WI38 (cell line): ENCODE measurements at regions not wholly inside any gene's neighbourhood (a gene's known extent, or its start where the extent isn't known, plus 50 kb on each side); places are given as distances from the start of the nearest gene placed in this dataset.
"Not testable (repeated sequence)": the region's sequence is repeated elsewhere in the genome, so short reads cannot be mapped to it uniquely, and the experiment has no call there.

Source experiments
- H3K4me3 ChIP-seq: 2 replicates; pipeline ENCODE4 v1.5.1; 2011; ENCODE audit warnings: low read depth, mild to moderate bottlenecking, control low read depth, low read length
- TF ChIP-seq, protein P1 (sequence below): IDR thresholded peaks from 2 replicates; pipeline ENCODE4 v1.5.1; 2012; ENCODE audit warnings: low read depth, mild to moderate bottlenecking, control low read depth, low read length

DNA sequence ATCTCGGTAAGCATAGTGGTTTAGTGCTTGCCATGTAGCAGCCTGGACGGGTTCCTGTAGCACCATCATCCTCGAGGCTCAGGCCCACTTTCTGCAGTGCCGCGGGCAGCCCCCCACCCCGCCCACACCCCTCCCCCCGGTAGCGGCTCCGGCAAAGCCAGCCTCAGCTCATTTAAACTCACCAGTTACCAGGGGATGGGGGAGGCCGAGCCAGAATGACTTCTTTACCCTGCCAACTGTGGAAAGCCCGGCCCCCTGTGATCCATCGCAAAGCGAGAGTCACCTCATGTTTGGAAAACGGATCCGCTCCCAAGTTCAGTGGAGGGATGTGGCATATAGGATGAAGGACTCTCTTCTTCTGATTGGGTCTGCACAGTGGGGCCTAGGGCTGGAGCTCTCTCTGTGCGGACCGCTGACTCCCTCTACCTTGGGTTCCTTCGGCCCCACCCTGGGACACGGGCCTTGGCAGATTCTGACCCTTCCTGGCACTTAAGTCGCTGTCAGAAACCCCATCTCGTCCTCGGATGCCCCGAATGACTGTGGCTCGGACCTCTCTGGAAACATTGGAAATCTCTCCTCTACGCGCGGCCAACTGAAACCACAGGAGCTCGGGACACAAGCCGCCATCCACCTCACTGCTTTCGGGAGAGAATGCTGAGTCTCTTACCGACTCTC, 337.8 kb upstream of the DEFB115 start:
- TF ChIP-seq, protein P1, sequence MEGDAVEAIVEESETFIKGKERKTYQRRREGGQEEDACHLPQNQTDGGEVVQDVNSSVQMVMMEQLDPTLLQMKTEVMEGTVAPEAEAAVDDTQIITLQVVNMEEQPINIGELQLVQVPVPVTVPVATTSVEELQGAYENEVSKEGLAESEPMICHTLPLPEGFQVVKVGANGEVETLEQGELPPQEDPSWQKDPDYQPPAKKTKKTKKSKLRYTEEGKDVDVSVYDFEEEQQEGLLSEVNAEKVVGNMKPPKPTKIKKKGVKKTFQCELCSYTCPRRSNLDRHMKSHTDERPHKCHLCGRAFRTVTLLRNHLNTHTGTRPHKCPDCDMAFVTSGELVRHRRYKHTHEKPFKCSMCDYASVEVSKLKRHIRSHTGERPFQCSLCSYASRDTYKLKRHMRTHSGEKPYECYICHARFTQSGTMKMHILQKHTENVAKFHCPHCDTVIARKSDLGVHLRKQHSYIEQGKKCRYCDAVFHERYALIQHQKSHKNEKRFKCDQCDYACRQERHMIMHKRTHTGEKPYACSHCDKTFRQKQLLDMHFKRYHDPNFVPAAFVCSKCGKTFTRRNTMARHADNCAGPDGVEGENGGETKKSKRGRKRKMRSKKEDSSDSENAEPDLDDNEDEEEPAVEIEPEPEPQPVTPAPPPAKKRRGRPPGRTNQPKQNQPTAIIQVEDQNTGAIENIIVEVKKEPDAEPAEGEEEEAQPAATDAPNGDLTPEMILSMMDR = no peak
- no peak overlapping the region for H3K4me3 ChIP-seq

DNA sequence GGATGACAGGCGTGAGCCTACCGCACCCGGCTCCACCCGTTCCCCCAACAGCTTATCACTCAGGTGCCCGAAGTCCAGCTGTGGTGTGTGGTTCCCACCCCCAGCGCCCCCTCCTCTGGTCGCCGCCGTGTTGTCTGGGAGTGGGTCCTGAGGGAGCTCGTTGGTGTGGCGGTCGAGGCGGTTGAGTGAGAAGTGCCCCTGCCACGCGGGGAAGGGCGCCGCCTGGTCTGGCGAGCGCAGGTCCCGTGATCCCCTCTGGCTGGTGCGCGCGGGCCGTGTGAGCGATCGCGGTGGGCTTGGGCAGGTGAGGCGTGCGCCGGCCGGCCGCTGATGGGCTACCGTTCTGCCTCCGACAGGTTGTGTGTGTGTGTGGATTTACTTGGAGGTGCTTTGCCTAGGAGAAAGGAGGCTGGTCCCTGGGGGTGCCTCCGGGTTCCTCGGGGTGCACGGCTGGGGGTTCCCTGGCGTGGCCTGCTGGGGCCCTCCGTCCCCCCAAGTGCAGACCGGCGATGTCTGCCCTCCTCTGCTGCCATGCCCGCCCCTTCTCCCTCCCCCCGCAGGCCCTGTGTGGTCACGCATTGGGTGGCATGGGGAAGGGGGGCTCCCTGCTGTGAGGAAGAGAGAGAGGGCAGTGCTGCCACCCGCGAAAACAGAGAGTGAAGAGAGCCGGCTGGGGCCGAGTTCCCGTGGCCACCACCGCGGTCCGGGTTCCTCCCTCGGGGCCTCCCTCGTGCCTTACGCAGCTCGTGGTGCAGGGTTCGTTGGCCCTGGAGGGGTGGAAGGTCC, 336.0 kb upstream of the DEFB115 start:
- no peak overlapping the region for H3K4me3 ChIP-seq
- TF ChIP-seq, protein P1 = no peak

DNA sequence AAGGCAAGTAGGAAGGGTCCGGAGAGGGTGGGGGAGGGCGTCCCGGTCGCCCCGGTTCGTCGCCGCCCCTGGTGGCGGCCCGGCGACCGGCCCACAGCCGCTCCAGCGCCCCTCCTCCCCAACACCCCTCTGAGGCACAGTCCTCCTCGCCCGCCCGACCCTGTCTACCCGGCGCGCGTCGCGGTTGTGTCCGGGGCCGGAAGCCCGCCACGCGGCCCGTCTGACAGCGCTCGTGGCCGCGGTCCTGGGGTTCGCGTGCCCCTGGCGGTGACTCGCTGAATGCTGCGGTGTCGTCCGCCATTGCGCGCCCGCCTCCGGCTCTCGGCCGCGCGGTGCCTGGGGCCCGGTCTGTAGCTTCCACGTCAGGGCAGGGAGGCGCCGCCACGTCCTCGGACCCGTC, 335.3 kb upstream of the DEFB115 start:
- TF ChIP-seq, protein P1 = no peak
- H3K4me3 ChIP-seq = no peak overlapping the region

DNA sequence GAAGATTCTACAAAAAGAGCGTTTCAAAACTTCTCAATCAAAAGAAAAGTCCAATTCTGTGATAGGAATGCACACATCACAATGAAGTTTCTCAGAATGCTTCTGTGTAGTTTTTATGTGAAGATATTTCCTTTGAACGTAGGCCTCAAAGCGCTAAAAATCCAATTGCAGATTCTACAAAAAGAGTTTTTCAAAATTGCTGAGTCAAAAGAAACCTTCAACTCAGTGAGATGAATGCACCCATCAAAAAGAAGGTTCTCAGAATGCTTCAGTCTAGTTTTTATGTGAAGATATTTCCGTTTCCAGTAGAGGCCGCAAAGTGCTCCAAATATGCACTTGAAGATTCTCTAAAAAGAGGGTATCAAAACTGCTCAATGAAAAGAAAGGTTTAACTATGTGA, 319.7 kb upstream of the DEFB115 start:
- TF ChIP-seq, protein P1 = no peak
- no peak overlapping the region for H3K4me3 ChIP-seq

DNA sequence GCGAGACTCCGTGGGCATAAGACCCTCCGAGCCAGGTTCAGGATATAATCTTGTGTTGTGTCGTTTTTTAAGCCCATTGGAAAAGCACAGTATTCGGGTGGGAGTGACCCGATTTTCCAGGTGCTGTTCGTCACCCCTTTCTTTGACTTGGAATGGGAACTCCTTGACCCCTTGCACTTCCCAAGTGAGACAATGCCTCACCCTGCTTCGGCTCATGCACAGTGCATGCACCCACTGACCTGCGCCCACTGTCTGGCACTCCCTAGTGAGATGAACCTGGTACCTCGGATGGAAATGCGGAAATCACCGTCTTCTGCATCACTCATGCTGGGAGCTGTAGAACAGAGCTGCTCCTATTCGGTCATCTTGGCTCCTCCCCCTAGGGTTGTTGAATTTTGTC, 307.7 kb upstream of the DEFB115 start:
- no peak overlapping the region for H3K4me3 ChIP-seq
- TF ChIP-seq, protein P1 = no peak

DNA sequence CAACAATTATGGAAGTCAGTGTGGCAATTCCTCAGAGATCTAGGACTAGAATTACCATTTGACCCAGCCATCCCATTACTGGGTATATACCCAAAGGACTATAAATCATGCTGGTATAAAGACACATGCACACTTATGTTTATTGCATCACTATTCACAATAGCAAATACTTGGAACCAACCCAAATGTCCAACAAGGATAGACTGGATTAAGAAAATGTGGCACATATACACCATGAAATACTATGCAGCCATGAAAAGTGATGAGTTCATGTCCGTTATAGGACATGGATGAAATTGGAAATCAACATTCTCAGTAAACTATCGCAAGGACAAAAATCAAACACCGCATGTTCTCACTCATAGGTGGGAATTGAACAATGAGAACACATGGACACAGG, 306.4 kb upstream of the DEFB115 start:
- not testable (repeated sequence) for H3K4me3 ChIP-seq

DNA sequence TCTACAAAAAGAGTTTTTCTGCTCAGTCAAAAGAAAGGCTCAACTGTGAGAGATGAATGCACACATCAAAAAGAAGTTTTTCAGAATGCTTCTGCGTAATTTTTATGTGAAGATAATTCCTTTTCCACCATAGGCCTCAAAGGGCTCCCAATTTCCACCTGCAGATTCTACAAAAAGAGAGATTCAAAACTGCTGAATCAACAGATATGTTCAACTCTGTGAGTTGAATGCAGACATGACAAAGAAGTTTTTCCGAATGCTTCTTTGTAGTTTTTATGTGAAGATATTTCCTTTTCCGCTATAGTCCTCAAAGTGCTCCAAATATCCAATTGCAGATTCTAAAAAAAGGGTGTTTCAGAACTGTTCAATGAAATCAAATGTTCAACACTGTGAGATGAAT, 300.8 kb upstream of the DEFB115 start:
- not testable (repeated sequence) for H3K4me3 ChIP-seq

DNA sequence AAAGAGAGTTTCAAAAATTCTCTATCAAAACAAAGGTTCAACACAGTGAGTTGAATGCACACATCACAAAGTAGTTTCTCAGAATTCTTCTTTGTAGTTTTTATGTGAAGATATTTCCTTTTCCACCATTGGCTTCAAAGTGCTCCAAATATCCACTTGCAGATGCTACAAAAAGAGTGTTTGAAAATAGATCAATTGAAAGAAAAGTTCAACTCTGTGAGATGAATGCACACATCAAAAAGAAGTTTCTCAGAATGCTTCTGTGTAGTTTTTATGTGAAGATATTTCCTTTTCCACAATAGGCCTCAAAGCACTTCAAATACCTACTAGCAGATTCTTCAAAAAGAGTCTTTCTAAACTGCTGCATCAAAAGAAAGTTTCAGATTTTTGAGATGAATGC, 298.3 kb upstream of the DEFB115 start:
- not testable (repeated sequence) for H3K4me3 ChIP-seq

DNA sequence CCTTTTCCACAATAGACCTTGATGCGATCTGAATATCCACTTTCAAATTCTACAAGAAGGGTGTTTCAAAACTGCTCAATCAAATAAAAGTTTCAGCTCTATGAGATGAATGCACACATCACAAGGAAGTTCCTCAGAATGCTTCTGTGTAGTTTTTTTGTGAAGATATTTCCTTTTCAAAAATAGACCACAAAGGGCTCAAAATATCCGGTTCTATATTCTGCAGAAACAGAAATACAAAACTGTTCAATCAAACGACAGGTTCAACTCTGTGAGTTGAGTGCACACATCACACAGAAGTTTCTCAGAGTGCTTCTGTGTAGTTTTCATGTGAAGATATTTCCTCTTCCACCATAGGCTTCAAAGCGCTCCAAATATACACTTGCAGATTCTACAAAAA, 293.9 kb upstream of the DEFB115 start:
- H3K4me3 ChIP-seq = no peak overlapping the region
- TF ChIP-seq, protein P1 = no peak

DNA sequence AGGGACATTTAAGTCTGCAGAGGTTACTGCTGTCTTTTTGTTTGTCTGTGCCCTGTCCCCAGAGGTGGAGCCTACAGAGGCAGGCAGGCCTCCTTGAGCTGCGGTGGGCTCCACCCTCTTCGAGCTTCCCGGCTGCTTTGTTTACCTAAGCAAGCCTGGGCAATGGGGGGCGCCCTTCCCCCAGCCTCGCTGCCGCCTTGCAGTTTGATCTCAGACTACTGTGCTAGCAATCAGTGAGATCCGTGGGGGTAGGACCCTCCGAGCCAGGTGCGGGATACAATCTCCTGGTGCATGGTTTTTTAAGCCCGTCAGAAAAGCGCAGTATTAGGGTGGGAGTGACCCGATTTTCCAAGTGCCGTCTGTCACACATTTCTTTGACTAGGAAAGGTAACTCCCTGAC, 281.6 kb upstream of the DEFB115 start:
- H3K4me3 ChIP-seq = not testable (repeated sequence)
